Dedifferentiated amniotic fluid mesenchymal stem cell (primary cell): ENCODE measurements at regions not wholly inside any gene's neighbourhood (a gene's known extent, or its start where the extent isn't known, plus 50 kb on each side); places are given as distances from the start of the nearest gene placed in this dataset.

Experiments
- DNase-seq: peaks from one replicate; pipeline ENCODE4 v3.0.0-alpha.2; 2016; ENCODE audit errors: extremely low spot score

DNA sequence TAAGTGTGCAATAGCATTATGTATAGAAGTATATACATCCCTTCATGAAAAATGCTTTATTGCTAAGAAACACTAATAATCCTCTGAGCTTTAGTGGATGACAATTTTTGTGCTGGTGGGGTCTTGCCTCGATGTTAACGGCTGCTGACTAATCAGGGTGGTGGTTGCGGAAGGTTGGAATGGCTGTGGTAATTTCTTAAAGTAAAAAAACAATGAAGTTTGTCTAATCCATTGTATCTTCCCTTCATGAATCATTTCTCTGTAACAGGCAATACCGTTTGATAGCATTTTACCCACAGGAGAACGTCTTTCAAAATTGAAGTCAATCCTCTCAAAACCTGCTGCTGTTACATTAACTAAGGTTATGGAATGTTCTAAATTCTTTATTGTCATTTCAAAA, 816.5 kb upstream of the GJE1 start:
- DNase-seq = no peak

DNA sequence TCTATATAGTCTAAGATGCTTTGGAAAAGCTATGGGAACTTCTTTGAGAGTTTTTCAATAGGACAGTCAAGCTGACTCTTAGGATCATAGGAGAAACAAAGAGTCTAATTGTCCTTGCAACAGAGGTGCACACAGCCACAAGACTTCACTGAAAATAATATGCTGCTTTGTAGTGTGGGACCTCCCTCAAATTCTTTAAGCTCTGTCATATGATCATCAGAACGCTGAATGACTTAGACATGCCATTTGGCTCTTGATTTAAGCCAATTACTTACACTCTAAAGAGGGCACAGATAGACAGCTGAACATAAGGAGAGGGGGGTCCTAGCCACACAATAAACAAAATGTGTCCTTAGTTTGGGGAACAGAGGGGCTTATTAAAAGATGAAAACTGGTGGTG, 818.7 kb upstream of the GJE1 start:
- no peak for DNase-seq

DNA sequence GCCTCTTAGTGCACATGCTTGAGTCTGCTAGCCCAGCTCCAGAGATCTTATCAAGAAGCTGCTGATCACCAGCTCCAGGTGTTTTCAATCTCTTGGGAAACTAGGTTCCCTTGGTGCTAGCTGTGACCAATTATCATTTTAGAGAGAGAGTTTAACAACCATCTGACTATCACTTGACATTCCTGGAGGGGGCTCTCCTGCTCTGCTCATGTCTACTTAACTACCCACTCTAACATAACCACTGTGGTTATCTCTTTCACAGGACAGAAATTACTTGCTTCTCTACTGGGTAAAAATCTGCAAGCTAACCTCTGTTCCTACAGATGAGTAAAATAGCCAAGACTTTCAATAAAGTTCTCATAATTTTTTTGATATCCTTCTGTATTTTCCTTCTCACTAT, 823.4 kb upstream of the GJE1 start:
- DNase-seq = no peak

DNA sequence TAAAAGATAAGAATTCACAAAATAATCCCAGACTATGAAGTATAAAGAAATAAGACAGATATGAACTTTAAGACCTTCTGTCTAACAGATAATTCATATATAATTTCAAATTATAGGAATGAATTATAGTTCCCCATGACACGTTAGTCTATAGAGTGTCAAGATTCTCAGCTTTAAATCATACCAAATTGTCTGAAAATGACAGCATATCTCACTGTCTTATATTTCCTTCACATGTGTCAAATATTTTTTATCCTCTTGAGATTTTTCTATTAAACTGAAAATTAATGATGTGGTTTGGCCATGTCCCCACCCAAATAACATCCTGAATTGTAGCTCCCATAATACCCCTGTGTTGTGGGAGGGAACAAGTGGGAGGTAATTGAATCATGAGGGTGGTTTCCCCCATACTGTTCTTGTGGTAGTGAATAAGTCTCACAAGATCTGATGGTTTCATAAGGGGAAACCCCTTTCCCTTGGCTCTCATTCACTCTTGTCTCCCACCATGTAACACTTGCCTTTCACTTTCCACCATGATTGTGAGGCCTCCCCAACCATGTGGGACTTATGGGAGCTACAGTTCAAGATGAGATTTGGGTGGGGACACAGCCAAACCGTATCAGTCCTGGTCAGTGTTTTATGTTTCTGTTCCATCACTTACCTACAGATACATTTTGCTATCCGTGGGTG, 825.3 kb upstream of the GJE1 start:
- no peak for DNase-seq

DNA sequence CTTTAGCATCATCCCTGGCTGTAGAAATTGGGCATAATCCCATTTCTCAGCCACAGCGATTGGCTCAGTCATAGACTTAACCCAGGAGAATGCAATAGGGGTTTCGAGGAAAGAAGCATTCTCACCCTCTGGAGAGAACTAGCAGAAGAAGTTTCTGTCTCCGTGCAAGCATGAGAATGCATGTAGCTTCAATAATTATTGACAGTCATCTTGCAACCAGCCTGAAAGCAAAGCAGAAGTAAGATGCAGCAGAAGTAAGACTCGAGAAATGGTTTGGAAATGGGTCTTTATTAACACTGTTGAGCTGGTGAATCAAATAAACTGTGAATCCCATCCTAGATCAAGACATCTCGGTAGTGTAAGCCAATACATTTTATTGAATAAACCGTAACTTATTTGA, 828.8 kb upstream of the GJE1 start:
- DNase-seq = no peak

DNA sequence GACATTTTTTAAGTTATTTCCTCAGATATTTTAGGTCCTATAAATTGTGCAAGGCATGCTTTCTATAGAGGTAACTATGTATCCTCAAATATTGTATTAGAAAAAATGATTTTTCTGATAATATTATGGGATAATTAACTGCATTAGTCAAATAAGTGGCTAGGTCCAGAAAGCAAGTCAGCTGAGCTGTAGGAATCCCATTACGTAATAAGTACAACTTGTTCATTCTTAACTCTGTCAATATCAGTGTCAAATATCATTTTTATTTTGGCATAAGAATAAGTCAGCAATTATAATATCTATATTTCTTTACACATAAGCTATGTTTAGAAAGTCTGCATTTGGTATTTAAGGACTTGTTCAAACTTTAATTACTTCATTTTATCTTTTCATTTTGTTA, 830.9 kb upstream of the GJE1 start:
- DNase-seq = no peak

DNA sequence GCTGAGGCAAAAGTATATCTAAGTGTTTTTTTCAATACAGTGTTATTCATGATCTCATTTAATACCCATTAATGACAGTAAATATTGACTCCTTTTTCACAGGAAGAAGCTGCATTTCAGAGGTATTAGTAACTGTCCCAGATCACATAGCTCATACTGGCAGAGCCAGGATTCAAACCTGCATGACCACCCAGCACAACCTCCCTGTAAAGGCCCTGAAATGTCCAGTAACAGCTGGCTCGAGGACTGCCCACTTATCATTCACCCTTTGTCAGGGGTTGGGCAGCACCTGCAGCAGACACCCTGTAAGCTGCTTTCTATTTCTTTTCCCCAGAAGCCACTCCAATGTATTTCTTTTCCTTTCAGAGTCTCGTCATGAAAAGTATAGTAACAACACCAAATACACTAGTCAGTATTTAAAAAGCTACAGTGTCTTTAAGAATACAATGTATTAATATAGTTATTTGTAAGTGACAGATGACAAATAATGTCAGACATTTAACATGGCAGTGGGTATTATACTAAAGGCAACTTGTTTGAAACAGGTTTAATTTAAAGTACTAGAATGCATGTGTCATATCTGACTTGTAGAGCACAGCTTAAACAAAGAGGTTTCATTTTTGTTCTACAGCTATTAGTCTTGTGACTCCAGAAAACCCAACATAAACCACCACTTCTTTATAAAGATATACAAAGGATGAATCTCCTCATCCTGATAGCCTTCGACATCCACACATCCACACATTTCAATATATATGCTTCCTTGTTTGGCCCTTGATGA, 841.6 kb upstream of the GJE1 start:
- DNase-seq = no peak

DNA sequence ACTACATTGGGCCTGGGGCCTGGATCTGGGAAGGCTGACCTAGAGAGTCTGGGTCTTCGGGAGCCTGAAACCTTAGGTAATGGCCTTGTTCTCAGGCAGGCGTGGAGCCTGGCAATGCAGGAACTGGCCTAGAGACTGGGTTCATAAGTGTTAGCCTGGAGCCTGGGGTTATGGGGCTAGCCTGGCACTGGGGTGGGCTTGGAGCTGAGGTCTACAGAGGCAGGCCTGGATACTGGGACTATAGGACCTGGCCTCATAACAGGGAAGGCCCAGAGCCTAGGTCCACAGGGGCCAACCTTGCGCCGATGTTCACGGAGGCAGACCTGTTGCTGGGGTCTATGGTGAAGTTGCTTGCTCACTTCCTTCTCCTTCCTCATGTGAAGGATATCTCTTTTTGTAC, 843.8 kb upstream of the GJE1 start:
- no peak for DNase-seq

DNA sequence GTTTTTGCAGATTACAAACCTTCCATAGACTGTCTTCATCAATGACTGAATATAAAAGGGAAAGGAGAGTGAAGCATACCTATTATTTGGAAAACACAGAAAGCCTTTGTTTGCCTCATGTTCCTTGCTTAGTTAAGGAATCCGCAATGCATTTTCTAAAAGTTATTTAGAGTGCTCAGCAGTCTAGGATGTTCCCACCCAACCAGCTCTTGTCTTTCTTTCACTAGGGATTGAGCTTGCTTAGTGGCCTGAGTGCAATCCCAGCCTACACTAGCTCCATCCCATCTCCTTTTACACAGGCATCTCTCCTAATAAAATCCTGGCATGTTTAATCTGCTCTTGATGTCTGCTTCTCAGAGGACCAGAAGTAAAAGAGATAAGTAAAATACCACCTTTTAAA, 850.5 kb upstream of the GJE1 start:
- no peak for DNase-seq

GRCh38 chr6:141269684-141270083, 863.0 kb upstream of the GJE1 start:
- no peak for DNase-seq

DNA sequence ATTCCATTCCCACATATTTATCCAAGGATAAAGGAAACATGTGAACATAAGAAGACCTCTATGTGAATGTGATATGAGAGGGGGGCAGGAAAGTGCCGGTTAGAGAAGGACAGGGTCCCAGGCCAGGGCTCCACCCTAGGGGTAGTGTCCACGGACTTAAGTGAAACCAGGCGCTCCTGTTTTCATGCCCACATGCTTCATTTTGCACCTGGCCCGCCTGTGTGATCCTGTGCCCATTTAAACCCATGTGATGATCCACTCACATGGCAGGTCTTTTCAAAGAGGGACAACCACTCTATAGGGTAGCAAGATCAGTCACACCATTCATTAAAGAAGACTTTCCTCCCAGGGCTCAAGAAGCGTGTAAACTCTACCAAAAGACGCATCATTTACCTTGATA, 865.3 kb upstream of the GJE1 start:
- DNase-seq = no peak

DNA sequence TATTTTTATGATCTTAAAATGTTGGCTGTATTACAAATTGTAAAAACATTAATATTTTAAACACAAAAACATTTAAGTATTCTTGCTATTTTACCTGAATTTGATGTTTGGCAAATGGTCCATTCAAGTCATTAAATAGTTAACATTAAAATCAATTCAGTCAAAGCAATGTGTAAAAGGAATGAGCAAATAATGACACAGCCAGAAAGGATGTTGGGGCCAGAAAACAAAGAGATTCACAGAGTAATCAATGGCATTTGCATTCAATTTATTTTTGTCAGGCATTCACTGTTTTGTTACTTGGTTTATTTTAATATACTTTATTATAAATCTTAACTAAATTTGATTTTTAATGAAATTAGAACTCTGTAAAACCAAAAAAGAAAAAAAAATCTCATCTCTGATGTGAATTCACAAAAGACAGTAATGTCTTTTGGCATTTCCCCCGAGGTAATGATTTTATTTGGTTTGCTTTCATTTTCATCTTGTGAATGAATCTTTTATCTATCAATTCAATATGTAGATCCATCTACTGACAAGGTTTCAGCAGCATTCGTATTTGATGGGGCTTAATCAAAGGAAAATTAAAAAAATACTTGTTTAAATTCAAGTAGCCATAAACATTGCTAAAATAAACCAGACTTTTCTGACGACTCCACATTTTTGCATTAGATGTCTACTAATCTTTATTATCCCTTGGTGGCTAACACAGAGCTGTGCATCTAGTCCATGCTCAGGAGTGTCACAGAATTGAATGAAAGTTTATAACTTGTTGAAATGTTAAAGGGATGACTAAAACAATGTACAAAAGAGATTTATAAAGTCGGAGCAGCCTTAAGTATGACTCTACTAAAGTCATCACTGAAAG, 866.7 kb upstream of the GJE1 start:
- no peak for DNase-seq

DNA sequence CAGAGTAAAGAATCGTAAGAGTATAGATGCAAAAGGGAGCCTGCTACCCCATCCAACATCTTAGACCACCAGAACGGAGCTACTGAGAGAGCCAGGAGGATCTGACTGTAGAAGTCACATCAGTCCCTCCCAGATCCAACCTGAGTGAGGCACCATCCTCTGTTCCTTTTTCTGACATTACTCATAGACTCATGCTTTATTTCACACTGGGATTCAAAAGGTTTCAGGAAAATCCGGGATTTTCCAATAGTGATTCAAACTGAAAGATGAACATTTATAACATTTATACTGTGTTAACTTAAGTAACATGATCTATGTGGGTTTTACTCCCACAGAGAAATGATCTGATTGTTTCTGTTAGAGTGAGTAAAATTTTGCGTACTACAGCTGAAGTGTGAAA, 868.6 kb upstream of the GJE1 start:
- no peak for DNase-seq

DNA sequence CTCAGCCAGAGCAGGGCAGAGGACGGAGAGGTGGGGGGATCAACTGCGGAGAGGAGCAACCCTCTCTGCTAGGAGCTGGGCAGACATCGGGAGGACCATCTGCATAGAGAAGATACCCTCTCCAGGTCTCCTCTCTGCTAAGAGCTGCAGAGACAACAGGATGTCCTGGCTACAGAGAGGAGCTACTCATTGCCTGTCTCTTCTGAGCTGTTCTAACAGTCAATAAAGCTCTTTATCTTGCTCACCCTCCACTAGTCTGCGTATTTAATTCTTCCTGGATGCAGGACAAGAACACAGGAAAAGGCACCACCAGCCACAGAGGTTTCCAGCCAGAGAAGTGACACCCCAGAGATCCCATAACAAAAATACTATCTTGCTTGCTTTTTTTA, 871.1 kb upstream of the GJE1 start:
- no peak for DNase-seq

GRCh38 chr6:141261016-141261671, 871.6 kb upstream of the GJE1 start:
- DNase-seq = no peak

DNA sequence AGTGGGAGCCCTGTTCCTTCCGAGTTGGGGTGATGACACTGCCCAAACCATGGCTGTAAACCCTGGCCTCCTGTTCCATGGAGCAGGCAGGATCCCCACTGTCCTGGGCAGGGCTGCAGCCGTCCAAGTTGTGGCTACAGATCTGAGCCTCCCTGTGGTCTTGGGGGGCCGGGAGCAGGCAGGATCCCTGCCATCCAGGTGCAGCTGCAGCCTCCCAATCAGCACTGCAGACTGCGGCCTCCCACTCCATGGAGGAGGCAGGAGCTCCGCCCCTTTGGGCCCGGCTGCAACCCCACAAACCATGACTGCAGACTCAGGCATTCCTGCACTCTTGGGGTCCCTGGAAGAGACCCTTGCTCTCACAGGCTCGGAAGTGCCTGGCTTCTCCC, 872.1 kb upstream of the GJE1 start:
- no peak for DNase-seq

GRCh38 chr6:141259807-141260206, 872.9 kb upstream of the GJE1 start:
- DNase-seq = no peak

- DNase-seq = no peak
Observed at GRCh38 chr6:141259091-141259490, 873.6 kb upstream of the GJE1 start.

- no peak for DNase-seq
Observed at GRCh38 chr6:141258516-141258915, 874.2 kb upstream of the GJE1 start.

- DNase-seq = no peak
Observed at GRCh38 chr6:141254336-141254735, 878.4 kb upstream of the GJE1 start.

GRCh38 chr6:141252828-141253608, 879.7 kb upstream of the GJE1 start:
- no peak for DNase-seq
